GM12892 (cell line): ENCODE measurements at regions not wholly inside any gene's neighbourhood (a gene's known extent, or its start where the extent isn't known, plus 50 kb on each side); places are given as distances from the start of the nearest gene placed in this dataset.

ENCODE experiments used
- POLR2A ChIP-seq: IDR thresholded peaks from 2 replicates; pipeline ENCODE4 v1.6.1; 2011; ENCODE audit warnings: low read depth, low read length, control low read depth
- POLR2AphosphoS5 ChIP-seq: IDR thresholded peaks from 2 replicates; pipeline ENCODE4 v1.6.1; 2011; ENCODE audit warnings: low read depth, low read length, control low read depth
- TAF1 ChIP-seq: IDR thresholded peaks from 2 replicates; pipeline ENCODE4 v1.6.1; 2011; ENCODE audit warnings: low read depth, mild to moderate bottlenecking, control low read depth, low read length, borderline replicate concordance

GRCh38 chr16:85316321-85316919 lies 204.1 kb upstream of the CIBAR2 start:
- no peak for TF ChIP-seq POLR2A
- TF ChIP-seq POLR2AphosphoS5: no peak
- TF ChIP-seq TAF1: no peak
